T-helper 22 cell (primary cell): ENCODE measurements at regions not wholly inside any gene's neighbourhood (a gene's known extent, or its start where the extent isn't known, plus 50 kb on each side); places are given as distances from the start of the nearest gene placed in this dataset.

ENCODE experiments used
- DNase-seq: peaks from one replicate; pipeline ENCODE4 v3.0.0-alpha.2; 2020; ENCODE audit warnings: low read depth

DNA sequence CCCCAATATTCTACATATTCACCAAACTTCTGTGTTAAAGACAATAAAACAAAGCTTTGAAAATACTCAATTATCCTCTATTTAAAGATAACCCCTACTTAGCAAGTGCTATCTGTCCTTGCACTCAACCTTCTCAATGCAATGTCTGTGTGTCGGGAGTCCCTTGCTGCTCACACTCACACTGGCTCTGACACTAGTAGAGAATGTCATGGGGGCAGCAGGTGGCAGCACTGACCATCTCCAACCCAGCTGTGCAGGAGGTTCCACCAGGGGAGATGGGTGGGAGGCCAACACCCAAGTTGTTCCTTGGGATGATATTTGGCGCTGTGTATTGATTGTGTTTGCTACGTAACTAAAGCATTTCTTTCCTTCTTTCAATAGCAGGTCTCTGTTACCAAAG lies 59.4 kb upstream of the SIMC1 start:
- no peak for DNase-seq

DNA sequence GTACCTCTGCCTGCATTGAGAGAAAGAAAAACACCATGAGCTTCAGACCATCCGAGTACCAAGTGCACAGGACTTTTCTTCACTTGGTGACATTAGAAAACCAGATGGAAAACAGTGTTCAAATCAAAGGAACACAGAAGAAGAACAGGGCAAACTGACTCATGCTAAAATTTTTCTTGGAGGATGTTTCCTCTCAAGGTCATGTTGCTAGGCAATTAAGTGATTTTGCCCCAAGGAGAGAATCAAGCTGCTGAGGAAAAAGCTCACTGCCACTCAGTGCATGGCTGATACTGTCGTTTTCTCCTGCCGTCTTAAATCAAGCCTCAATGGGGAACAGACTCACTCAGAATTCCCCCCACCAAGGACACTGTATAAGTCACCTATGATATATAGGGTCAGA lies 57.9 kb upstream of the SIMC1 start:
- no peak for DNase-seq

DNA sequence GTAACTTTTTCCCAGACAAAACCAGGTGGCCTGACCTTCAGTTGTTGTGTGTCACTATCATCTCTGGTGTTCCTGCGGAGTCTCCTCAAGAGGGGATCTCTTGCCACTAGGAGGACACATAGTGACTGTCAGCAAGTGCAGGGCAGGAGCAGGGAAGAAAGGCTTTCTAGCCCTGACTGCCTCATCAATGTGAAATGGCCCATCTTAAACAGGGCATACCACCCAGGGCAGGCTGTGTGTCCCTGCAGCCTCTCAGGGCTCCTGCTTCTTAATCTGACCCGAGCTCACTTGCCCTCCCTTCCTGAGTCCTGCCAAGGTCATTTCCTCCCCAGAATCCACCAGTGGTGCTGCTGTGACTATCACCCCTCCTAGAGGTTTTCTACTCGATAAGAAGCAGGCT lies 57.4 kb upstream of the SIMC1 start:
- DNase-seq = no peak

DNA sequence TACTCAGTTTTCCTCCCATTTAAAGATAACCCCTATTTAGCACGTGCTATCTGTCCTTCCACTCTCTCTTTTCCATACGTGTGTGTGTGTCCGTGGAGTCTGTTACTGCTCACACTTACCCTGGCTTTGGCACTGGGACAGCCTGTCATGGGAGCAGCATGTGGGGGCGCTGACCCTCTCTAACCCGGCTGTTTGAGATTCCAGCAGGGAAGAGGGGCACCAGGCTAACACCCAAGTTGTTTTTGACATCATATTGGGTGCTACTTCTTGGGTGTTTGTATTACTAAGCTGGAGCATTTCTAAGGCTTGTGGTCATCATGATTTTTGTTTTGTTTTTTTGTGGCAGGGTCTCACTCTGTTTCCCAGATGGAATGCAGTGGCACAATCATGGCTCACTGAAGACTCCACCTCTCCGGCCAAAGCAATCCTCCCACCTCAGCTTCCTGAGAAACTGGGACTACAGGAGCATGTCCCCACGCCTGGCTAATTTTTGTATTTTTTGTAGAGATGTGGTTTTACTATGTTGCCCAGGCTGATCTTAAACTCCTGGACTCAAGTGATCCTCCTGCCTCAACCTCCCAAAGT lies 56.9 kb upstream of the SIMC1 start:
- no peak for DNase-seq

DNA sequence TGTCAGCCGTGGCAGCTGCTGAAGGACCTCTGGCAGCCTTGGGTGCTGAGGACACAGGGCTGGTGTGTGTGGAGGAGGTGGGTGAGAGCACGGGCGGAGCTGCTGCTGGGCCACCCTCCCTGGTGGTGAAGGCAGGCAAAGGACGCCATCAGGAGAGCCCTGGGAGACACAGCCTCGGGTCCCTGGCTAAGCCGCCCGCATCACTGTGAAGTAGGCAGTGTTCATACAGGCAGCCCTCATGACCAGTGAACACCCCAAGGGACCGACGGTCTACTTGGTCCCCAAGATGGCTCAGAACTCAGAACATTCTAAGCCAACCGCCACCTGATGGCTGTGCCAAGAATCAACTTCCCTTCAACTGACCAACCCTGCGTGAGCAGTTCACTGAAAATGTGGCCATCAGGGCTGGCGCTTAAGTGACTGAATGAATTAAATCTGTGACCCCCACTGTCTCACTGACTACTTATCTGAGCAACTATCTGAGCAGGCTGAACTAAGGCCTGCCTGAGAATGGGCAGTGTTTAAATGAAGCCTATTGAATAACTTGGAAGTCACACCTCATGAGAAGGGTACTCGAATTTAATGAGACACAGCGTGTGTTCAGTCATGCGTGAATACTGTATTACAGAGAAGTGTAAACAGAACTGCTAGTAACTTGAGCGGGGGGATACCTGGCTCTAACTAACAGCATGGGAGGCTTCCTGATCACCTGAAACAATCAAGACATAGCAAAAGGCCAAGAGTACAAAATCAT lies 54.7 kb upstream of the SIMC1 start:
- no peak for DNase-seq

DNA sequence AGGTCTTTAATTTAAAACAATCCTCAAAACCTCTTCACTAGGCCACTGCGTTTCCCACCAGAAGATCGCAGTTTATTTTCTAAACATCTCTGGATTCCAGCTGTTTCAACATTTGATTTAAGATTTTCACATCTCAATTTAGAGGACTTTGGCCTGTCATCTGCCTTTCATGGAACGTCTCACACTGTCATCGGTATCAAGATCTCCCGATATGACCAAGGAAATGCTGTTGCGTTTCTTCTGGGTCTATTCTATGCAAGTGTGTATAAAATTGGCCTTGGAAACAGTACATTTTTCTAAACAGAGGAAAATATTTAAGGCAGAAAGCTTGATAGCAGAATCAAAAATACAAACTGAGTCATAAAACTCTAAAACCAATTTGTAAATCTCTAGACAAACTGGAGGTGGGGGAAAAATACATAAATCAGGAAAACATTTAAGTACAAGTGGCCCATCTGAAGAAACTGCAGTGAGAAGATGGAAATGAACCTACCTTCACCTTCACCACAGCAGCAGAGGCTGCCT lies 53.6 kb upstream of the SIMC1 start:
- no peak for DNase-seq

DNA sequence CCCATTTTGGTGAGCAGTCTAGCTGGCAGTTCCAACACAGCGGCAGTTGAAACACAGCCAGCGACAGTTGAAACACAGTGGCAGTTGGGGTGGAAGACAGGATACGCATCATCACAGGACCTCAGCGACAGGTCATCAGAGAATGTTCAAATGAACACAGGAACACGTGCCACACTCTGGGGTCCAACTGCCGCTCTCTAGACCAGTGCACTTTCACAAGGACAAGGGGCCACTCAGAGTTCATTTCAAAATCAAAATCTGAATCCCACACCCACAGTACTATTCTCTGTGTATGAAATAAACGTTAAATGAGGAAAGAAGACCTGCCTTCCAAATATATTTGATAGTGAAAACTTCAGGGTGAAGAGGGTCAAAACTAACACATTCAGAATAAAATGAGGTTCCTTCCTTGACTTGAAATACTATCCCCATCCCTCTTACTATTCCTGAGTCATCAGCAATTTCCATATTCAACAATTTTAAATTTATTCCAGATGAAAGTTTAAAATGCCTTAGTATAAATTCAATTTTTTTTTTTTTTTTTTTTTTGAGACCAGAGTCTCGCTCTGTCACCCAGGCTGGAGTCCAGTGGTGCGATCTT lies 53.0 kb upstream of the SIMC1 start:
- no peak for DNase-seq

DNA sequence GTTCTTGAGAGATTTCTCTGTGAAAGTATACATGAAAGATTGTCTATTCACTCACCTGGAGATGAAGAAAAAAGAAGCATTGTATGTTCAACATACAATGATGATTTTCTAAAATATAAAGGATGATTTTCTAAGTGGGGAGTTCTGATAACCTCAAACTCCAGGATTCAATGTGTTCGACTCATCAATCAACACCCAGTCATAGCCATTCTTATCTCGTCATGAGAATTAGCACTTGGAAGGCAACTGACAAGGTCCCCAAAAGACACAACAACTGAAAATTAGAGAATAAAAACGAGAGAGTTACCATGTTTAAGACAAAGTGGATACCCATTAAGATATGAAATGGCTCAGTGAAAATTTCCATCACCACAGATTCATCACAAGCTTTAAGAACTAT lies 52.1 kb upstream of the SIMC1 start:
- DNase-seq = no peak

DNA sequence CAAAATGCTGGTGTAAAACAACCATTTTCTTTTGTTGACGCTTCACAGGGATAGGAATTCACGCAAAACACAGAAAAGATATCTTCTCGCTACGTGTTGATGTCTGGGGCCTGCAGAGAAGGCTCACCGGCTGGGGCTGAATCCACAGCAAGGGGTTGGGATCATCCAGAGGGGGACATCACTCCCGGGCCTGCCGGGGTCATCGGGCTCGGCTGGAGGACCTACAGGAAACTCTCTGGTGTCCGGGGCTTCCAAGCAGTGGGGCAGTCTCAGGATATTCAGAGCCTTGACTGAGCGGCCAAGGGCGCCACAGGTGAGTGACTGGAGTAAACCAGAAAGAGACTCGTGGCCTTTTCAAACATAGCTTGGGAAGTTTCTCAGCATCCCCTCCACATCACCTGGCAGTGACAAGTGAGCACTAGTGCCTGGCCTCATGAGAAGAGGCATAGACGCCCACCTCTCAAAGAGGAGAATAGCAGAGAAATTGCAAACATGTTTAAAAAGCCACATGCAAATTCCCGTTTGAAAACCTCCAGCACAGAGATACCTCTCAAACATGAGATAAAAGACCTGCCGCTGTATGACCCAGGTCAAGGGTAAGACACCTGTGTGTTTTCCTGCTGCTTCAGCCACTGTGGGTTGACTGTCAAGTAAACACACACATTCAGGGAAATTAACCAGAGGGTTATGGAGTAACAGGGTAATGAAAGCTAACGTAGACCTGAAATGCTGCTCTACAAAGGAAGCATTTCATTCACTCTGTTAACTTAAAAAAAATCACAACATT lies 50.8 kb upstream of the SIMC1 start:
- no peak for DNase-seq

DNA sequence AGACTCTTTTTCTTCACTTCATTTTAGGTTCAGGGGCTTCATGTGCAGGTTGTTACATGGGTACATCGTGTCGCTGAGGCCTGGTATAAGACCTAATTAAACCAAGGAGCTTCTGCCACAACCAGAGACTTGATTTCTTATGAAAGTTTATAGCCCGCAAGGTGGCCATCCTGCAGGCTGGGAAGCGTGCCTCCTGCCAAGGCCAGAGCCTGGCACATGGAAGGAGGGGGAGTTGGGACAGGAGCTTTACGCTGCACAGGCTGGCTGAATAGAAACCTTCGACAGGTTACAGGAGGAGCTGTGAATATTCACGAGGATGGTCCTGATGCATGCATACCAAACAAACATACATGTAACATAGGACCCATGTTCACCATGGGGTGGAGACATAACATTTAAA lies 50.1 kb upstream of the SIMC1 start:
- DNase-seq = no peak
